ENCODE measurements at regions not wholly inside any gene's neighbourhood (a gene's known extent, or its start where the extent isn't known, plus 50 kb on each side); places are given as distances from the start of the nearest gene placed in this dataset.

GRCh38 chr4:116320859-116321258, 764.5 kb downstream of the TRAM1L1 start:
- TF ChIP-seq, protein P1, sequence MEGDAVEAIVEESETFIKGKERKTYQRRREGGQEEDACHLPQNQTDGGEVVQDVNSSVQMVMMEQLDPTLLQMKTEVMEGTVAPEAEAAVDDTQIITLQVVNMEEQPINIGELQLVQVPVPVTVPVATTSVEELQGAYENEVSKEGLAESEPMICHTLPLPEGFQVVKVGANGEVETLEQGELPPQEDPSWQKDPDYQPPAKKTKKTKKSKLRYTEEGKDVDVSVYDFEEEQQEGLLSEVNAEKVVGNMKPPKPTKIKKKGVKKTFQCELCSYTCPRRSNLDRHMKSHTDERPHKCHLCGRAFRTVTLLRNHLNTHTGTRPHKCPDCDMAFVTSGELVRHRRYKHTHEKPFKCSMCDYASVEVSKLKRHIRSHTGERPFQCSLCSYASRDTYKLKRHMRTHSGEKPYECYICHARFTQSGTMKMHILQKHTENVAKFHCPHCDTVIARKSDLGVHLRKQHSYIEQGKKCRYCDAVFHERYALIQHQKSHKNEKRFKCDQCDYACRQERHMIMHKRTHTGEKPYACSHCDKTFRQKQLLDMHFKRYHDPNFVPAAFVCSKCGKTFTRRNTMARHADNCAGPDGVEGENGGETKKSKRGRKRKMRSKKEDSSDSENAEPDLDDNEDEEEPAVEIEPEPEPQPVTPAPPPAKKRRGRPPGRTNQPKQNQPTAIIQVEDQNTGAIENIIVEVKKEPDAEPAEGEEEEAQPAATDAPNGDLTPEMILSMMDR (IDR thresholded peaks at IDR 0.05): no peak
- TF ChIP-seq EP300 (IDR thresholded peaks at IDR 0.05; ENCODE audit: low read depth) (no peak), POLR2A (IDR thresholded peaks at IDR 0.05) (no peak)

All from transverse colon (tissue), 3 donors.